CD4-positive, alpha-beta T cell treated with Interleukin-15 for 1 hour (primary cell): ENCODE measurements at regions not wholly inside any gene's neighbourhood (a gene's known extent, or its start where the extent isn't known, plus 50 kb on each side); places are given as distances from the start of the nearest gene placed in this dataset.
"Not testable (repeated sequence)": the region's sequence is repeated elsewhere in the genome, so short reads cannot be mapped to it uniquely, and the experiment has no call there.

Experiments
- DNase-seq: peaks from one replicate; pipeline ENCODE4 v3.0.0-alpha.2; 2020

DNA sequence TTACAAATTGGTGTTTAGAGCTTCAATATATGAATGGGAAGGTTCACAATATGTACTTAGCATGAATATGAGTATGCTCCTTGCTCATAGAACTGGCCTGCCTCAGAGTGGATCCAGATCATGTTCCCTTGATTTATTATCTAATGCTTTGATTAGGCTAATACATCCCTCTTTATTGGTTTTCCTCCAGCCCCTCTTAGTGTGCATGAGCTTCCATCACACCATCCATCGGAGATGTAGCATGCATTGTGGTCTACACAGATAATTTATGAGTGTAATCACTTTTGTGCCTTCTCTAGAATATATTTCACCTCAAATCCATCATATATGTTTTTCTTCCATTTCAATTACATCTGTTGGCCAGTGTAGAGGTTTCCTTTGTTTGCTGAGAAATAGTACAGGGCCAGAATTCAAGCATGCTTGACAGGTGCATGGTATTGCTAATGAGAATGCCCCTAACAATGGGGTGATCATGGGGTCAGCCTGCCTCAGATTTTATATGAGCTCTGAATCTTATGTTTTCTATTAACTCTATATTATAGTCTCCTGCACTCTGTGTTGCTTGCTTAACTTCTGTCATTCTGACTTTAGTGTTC, 786.4 kb upstream of the ARPP21 start:
- DNase-seq = no peak

DNA sequence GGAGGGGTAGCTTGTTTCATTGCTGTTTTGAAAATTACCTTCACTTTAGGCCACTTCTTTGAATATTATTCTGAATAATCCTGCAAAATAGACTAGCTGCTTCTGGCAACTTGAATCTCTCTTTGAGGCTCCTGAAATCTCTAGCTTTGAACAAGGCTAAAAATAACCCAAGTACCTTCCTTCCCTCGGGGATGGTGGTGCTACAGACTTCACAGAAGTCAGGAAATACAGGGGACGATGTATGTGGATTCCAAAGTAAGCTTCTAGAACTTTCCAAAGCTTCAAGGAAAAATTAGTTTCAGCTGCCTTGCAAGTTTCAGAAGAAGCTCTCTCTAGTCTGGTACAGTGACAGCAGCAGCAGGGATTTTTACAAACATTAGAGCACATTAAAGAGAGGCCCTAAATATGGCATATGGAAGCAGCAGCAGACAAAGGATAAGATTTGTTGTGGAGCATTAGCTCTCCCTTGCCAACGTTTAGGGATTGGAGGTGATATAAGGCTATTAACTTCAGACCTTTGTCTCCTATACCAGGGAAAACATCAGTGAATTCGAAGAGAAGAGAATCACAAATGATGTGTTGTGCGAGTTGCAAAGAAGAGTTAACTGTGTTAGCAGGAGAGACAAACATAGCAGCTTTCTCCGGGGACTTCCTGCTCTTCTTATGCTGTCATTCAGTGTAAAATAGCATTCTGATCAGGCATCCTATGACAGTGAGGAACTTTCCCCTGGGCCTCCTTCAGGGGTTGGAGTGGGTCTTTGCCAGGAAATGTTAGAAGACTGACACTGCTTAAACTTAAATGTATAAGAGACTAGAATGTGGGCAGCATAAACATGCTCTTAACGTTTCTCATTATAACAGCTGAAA, 783.0 kb upstream of the ARPP21 start:
- no peak for DNase-seq

GRCh38 chr3:34858067-34858660, 781.2 kb upstream of the ARPP21 start:
- DNase-seq = no peak

DNA sequence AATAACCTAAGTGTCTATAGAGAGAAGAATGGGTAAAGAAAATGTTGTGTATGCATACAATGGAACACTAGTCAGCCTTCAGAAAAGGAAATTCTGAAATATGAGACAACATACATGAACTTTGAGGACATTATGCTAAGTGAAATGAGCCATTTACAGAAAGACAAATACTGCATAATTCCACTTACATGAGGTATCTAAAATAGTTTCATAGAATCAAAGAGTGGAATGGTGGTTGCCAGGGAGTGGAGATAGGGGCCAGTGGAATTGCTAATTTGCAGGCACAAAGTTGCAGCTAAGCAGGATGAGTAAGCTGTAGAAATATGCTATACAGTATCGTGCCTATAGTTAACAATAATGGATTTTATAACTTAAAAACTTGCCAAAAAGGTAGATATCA, 779.6 kb upstream of the ARPP21 start:
- DNase-seq = no peak

GRCh38 chr3:34862456-34862855, 776.9 kb upstream of the ARPP21 start:
- DNase-seq = no peak

- no peak for DNase-seq
Measured at GRCh38 chr3:34863485-34863884, 775.8 kb upstream of the ARPP21 start.

DNA sequence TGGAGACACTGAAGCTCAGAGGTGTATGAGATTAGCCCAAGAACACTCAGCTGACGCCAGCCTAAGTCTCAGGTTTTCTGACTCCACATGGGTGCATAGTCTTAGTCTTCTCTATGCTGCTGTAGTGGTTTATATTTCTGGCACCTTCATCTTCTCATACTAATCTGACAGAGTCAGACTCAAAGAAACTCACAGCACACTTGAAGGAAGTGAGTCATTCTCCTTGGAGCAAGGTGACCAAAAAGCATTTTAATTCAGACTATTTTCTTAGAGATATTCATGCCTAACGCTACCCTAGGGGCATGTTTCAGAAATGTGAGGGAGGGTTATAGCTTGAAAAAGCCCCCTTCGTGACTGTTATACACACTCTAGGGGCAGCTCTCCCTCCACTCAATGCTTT, 775.3 kb upstream of the ARPP21 start:
- no peak for DNase-seq

GRCh38 chr3:34865346-34865745, 774.0 kb upstream of the ARPP21 start:
- DNase-seq = no peak

- DNase-seq = no peak
Measured at GRCh38 chr3:34868935-34869334, 770.4 kb upstream of the ARPP21 start.

GRCh38 chr3:34869696-34870095, 769.6 kb upstream of the ARPP21 start:
- no peak for DNase-seq

DNA sequence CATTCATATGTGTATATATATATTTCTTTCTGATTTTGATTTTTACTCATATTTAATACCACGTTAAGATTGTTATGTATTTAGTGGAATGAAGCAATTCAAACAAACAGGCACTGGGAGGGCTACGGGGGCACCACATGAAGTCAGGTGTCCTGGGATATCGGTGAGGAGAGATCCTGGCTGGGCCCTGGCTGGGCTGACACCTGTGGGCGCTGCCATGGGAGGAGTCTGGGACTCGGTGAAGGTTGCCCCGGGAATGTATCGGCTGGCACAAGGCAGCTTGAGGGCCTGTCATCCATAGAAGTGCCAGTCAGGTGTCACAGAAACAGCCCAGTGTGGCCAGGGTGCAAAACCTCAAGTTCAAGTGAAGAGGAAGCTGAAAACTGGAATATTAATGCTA, 766.9 kb upstream of the ARPP21 start:
- DNase-seq = no peak

GRCh38 chr3:34876997-34877396, 762.3 kb upstream of the ARPP21 start:
- no peak for DNase-seq

DNA sequence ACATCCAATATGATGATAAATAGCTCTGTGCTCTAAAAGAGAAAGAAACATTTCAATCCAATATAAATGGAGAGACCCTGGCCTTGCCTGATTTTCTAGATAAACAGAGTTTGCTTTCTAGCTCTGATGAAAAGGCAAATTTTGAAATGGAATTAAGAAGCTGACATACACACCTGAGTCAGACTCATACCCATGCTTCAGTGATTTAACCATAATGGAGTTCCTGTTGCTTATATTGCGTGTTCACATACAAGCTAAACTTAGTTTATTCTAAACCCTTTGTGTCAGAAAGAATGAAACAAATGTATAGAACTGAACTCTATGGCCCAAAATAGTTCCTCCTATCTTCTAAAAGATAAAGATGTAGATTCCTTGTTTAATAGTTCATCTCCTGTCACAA, 760.8 kb upstream of the ARPP21 start:
- DNase-seq = no peak

DNA sequence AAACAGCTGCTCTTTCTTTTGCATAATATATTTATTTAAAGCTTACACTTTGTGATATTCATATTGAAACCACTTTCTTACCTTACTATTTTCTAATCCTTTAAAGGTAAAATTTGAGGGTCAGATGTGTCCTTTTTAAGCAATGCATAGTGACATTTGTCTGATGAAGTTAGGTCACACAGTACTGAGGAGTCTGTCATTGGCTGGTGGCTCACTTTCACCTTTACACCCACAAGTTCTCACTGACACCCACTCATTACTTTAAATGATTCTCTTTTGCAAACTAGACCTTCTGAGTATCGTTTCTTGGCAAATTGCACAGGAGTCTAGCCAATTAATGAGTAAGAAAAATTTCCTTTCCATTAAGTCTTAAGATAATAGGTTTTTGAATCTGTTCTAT, 758.3 kb upstream of the ARPP21 start:
- DNase-seq = no peak

GRCh38 chr3:34882764-34883163, 756.6 kb upstream of the ARPP21 start:
- no peak for DNase-seq

- DNase-seq = no peak
Measured at GRCh38 chr3:34884007-34884406, 755.3 kb upstream of the ARPP21 start.

GRCh38 chr3:34886443-34886842, 752.9 kb upstream of the ARPP21 start:
- no peak for DNase-seq

GRCh38 chr3:34889641-34890040, 749.7 kb upstream of the ARPP21 start:
- DNase-seq = no peak

DNA sequence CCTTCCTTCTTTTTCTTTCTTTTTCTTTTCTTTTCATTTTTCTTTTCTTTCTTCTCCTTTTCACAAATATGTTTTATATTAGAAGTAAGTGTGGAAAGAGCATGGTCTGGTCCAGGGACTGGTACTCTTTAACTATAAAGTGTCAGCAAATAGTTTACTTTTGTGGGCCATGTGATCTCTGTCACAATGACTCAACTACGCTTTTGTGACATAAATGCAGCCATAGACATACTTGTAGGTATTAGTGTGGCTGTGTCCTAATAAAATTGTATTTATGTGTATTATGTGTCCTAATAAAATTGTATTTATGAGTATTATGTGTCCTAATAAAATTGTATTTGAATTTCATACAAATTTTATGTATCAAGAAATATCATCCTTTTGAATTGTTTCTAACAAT, 749.1 kb upstream of the ARPP21 start:
- no peak for DNase-seq

DNA sequence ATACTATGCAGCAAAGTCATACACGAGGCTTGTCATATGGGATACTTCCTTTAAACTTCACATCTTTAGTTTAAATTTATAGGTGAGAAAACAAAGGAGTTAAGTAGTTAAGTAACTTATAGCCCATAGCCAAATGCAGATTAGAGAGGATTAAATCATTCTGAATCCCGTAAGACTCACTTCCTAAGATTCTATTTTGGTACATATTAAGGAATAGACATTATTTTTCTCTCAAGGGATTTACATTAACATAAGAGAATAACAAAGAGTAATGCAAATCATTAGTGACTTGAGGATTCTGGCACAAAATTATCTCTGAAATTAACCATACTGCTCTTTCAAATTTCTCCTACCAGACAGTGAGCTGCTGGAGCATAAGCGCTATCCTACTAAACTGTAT, 747.4 kb upstream of the ARPP21 start:
- no peak for DNase-seq

- no peak for DNase-seq
Measured at GRCh38 chr3:34895841-34896240, 743.5 kb upstream of the ARPP21 start.

DNA sequence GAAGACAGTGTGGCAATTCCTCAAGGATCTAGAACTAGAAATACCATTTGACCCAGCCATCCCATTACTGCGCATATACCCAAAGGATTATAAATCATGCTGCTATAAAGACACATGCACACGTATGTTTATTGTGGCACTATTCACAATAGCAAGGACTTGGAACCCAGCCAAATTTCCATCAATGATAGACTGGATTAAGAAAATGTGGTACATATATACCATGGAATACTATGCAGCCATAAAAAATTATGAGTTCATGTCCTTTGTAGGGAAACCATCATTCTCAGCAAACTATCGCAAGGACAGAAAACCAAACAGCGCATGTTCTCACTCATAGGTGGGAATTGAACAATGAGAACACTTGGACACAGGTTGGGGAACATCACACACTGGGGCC, 729.6 kb upstream of the ARPP21 start:
- DNase-seq = not testable (repeated sequence)

DNA sequence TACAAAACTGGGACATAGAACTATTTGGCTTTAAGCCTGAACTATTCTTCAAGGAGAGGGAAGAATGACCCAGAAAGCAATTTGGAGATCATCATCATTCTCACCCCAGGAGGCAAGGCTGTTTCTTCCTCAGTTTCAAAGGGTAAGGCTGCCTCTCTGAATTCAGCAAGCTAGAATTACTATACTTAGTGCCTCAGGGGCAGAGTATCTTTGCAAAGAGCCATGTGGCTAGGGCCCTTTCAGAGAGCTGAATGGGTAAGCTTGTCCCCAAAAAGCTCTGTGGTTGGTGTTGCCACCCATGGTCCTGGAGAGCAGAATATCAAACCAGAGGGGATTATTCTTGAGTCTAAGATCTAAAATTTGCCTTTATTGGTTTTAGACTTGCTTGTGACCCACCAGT, 720.3 kb upstream of the ARPP21 start:
- no peak for DNase-seq

GRCh38 chr3:34920806-34921205, 718.5 kb upstream of the ARPP21 start:
- no peak for DNase-seq
